Activated CD4-positive, alpha-beta T cell treated with anti-CD3 and anti-CD28 coated beads for 1 hour (primary cell): ENCODE measurements at regions not wholly inside any gene's neighbourhood (a gene's known extent, or its start where the extent isn't known, plus 50 kb on each side); places are given as distances from the start of the nearest gene placed in this dataset.

Source experiments
- DNase-seq: peaks from one replicate; pipeline ENCODE4 v3.0.0-alpha.2; 2020

DNA sequence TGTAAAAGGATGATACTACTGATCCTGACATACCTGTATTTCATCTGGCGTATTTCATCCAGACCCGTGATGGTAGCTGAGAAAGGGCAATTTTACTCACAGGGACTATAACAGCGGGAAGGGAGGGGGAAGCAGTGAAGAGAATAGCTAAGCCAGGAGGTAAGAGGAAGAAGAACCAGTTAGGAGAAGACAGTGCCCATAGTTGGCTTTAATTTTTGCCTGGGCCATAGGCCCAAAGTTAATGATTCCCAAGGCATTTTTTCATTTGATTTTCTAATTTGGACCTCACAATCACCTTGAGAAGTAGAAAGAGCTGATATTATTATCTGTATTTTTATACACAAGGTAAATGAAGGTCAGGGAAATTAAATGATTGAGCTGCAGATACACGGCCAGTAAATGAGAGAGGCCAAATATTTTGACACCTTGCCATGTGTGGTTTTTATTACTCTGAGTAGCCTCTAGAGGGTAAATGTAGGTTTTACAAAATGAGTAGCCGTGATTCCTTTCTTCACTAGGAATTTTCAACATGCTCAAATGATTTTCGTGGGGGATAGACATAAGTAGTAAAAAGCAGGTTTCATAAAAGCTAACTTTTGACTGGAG lies 382.2 kb downstream of the FUT8 start:
- DNase-seq, result no peak

DNA sequence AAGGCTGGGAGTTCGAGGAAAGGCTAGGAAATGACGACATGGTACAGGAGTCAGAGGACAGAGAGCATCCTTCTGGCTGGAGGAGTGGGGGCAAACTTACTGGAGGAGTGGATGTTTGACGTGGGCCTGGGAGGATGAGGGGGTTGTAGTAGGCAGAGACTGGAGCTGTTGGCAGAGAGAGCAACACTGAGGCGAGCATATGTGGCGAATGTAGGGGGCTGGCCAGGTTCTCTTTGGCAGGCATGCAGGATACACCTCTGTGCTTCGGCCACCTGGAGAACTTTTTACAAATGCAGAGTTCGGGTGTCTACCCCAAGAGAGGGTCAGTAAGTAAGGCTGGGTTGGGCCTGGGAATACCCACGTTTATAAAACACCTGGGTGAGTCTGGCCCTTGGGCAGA lies 385.7 kb downstream of the FUT8 start:
- no peak for DNase-seq

DNA sequence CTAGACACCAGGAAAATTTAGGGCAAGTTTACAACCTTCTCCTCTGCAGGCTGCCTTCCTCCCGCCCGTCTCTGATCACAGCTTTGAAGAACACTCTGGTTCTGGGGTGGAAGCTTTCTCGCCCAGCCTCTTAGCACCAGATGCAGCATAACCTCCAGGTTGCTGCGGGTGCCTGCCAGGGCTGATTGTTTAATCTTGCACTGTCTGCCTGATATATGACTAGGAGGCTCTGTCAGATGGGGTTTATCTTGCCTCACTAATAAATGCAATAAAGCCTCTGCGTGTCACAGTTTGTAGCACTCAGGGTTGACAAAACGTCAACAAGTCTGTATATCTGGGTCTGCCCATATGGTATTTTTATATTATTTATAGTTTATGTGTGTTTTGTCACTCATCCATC lies 388.2 kb downstream of the FUT8 start:
- DNase-seq, result no peak

DNA sequence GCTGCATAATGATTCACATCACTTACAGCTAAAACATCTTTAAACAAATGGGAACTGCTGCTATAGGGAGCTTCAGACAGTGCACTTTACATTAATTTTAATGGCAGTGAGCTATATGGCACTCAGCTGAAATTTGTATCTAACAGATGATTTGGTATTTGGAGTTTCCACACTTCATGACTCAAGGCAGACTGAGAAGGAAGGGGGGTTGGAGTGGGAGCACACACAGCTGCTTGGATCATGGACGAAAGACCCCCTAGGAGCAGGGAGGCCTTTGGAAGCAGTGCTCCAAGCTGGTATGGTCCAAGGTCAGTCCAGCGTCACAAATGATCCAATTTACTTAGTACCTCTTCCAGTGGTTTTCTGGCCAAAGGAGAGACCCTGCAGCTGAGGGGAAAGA lies 389.7 kb downstream of the FUT8 start:
- DNase-seq, result no peak

DNA sequence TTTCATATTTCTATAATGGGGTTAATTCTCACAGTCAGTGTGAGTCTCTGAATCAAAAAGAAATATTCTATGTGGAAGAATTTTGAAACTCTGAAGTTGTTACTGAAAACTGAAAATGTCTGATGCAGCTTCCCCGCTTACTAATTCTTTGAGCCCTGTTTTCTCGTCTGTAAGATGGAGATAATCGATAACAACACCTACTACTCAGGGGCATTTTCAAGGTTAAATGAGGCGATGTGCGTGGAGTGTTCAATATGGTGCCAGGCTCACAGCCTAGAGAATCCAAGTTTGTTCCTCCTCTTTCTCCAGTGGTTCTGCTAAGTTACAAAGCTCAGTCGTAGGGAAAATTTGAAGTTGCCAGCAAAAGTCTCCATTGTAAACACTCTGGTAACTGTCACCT lies 391.4 kb downstream of the FUT8 start:
- DNase-seq, result no peak

DNA sequence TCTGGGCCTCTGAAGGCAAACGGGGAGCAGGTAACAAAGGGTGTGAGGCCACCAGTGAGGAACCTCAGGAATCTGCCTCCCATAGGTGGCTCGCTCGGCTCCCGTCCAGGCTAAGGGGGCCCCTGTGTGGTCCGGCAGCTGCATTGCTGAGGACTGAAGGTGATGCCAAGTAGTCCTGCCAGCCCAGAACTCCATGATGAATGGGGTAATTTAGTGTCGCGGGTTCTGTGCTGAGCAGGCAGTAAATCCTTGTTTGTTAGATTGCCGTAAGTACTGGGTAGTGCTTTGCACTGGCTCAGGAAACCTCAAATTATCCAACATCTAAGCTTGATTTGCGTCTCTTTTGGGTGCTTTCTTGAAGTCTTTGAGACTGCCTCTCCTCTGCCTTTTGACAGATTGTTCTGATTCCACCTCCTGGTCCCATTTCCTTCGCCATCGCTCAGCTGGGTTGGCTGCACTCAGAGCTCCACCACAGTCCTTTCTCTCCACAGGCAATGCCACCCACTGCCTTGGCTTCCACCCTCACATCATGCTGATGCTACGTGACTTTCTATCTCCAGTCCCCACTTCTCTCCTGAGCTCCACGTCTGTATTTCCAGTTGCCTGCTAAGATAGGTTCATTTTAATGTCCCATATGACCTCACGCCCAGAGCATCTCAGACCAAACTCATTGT lies 392.0 kb downstream of the FUT8 start:
- DNase-seq, result no peak

DNA sequence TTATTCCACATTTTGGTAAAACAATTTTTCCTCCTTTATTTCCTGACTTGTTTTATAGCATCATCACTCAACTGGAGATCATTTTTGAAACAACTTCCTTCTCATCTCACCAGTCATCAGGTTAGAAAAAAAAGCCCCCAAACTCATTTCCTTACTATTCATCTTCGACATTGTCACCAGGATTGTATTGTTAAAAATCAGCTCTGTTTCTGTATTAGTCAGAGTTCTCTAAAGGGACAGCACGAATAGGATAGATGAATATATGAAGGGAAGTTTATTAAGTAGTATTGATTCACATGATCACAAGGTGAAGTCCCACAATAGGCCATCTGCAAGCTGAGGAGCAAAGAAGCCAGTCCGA lies 392.6 kb downstream of the FUT8 start:
- DNase-seq, result no peak

DNA sequence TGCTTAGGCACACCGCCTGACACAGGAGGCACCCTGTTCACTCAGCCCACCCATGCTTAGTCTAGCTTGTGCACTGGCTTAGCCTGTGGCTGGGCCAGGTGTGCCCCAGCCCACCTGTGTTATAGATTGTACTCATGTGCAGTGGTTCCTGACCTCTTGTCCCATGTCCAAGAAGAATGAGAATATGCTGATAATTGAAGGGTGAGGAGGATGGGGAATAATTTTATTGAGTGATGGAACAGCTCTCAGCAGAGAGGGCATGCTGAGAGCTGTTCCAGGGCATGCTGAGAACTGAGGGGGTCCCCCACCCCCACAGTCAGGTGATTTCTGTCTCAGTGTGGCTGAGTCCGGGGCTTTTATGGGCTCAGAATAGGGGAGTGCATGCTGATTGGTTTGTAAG lies 395.9 kb downstream of the FUT8 start:
- no peak for DNase-seq

DNA sequence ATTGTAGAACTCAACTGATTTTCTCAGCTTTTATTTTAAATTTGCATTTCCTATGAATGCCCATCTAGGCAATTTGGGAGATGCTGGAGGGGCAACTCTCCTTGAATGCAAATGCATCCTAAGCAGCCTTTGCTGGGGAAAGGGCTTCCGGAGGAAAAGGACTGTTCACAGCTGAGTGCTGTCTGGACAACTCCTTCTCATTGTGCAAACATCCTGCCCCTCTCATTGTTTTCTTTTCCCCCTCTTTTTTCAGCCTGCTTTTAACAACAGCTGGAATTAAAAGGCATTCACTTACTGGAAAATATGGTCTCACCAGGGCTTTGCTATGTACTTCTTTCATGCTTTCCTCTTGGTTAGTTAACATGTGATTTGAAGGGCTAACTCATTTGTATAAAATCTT lies 397.8 kb downstream of the FUT8 start:
- DNase-seq, result no peak

DNA sequence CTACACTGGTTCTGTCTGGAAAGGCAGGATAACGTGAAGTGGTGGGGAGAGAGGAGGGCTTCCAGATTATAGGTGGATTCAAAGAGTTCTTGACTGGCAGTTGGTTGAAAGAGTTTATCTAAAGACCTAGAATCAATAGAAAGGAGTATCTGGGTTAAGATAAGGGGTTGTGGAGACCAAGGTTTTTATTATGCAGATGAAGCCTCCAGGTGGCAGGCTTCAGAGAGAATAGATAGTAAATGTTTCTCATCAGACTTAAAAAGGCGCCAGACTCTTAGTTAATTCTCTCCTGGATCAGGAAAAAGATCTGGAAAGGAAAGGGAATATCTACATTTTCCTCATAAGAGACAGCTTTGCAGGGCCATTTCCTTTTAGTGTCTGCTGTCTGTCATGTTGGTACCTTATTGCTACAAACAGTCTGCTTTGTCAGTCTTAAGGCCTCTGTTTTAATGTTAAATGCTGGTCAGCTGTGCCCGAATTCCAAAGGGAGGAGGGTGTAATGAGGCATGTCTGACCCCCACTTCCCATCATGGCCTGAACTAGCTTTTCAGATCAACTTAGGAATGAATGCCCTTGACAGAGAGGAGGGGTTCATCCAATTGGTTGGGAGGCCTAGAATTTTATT lies 401.3 kb downstream of the FUT8 start:
- no peak for DNase-seq

DNA sequence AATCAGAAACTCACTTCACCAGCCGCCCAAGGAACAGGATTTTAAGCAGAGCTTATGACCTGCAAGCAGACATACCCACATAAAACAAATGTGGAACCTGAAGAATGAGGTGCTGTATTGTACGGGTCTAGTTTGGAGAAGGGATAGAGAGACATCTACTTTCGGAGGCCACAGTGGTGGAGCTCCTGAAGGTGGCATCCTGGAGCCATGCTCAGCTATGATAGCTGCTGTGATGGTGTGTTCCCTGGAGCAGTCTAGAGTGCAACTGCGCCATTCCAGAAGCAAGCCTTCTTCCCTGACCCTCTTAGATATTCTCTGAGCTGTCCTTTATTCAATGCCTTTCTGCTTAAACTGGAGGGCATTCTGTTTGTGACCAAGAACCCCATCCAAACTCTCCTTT lies 402.6 kb downstream of the FUT8 start:
- no peak for DNase-seq

DNA sequence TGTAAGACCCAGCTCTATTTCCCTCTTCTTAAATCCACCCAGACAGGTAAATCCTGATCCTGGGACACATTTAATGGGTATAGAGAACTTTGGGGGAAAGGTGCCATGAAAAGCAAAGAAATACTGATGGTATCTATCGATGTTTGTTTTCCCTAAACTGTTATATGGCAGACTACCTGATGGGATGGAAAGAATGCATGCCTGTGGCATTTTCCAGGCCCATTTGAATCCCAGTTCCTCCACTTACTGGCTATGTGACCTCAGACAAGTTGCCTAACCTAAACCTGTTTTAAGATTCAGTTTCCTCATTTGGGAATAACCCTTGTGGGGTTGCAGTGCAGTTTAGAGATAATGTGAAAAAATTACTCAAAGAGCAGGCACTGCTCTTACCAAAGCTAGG lies 404.5 kb downstream of the FUT8 start:
- DNase-seq, result no peak

DNA sequence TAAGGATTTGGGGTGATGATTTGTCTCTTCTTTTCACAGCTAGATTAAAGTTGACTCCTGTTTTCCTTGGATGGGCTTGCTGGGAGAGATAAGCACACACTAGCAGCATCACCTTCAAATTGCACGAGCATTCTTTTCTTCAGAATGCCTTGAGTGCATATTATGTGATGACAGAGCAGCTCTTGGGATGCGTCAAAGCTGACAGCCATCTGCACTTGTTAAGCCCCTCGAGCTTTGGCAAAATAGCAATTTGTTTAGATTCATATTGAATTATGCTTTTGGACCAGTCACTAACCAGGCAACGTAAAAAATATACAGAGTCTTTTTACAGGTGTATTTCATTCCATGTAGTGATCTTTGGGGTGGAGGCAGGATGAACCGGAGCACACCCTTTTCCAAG lies 407.0 kb downstream of the FUT8 start:
- no peak for DNase-seq

DNA sequence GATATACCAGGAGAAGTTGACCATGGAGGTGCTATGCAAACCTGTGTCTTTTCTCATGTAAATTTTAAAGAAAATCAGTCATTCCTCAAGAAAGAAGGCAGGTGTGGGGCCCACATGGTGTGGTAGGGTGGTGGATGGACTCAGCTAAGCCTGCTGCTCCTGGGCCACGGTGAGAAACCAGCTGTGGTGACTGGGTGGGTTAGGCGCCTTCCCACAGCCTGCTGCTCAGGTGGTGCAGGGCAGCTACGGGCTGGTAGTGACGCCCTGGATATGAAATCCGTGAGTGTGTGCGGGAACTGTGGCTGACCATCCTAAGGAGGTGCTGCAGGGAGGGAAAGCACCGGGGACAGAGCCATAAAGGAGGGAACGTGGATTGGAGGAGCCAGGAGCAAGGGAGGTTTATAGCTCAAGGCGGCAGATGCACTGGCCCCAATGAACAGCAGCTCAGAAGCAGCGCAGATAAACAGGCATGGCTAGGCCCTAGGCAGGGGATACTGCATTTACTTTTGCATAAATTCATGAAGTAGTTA lies 408.8 kb downstream of the FUT8 start:
- no peak for DNase-seq

DNA sequence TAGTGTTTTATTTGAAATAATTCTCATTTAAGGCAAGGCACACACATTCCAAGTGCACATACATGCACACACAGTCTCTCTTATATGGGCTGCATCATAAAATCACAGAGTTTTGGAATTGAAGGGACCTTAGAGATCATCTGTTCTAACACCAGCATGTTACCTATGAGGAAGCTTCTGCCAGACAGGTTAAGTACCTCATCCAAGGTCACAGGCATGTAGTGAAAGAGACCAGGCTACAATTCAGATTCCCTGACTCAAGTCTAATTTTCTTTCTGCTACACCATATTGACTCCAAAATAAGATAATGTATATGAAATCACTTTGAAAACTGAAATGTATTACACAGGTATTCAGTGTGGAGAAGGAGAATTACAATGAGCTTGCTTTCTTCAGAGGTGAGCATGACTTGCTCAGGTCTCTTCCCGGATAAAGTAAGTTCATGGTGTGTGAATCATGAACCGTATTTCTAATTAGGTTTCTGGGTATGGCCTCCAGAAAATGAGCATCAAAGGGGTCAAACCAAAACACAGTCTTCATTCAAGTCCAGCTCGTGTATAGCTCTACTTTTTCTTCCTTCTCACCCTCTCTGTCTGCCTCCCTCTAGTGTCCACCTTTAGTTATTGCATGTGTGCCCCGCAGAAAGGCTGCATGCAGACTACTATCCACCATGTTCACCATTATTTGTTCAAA lies 411.9 kb downstream of the FUT8 start:
- peak; percentile 40 for DNase-seq

DNA sequence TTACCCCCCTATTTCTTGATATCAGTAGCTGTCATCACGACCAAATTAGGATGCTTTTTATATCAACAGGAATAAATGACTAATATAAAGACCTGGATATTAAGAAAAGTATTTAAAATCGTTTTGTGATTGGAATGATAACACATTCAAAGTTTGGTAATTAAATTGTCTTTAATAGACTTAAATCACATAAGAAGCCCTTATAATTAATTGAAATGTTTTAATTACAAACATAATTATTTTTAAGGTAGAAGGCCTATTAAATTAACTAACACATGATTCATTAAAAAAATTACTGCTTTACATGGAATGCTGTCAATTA lies 412.4 kb downstream of the FUT8 start:
- no peak for DNase-seq

DNA sequence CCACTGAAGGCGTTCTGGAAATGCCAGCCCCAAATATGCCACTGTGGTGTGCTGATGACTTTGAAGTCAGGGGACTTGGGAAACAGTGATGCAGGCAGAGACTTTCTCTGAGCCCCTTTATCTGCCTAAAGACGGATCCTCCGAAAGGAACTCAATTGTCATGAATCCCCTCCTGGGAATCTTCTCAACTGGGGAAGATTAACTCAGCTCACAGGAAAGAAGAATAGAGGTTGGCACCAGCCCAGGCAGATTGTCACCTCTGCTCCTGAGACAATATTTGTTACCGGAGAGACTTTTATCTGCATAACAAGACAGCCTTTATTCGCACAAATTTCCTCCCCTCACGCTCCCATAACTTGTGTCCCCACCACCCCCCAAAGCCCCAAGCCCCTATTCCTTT lies 414.4 kb downstream of the FUT8 start:
- no peak for DNase-seq

DNA sequence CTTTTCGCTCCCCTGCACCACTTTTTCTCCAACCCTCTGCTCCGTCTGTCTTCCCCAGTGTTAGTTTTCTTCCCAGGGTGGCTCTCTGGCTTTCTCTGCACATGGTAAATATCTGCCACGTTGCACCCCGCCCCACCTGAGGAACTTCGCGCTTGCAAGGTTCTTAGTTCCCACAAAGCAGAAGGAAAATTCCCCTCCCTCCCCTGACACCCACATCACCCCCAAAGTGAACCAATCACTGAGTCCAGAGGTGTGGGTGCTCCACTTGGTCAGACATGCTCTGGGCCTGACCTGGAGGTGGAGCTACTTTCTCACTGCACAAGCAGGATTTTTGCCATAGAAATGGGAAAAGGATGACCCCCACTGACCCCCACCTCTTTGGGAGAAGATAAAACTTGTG lies 415.0 kb downstream of the FUT8 start:
- DNase-seq, result no peak

DNA sequence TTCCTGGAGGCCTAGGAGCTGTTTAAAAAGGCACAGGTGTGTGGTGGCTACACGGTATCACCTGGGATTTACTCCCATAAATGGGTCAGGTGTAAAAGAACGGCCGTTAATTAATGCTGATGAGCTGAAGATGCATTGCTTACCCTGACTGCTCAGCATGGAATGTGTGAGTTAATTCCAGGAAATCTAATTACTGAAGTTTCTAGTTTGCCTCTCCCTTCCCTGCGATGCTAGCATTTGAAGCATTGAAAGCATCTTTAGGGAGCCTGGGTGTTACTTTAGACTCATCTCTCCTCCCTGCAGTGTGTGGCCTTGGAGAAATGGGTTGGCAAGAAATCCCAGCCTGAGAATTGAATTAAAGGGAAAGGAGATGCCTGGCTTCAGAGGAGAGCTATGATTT lies 415.9 kb downstream of the FUT8 start:
- DNase-seq, result no peak

DNA sequence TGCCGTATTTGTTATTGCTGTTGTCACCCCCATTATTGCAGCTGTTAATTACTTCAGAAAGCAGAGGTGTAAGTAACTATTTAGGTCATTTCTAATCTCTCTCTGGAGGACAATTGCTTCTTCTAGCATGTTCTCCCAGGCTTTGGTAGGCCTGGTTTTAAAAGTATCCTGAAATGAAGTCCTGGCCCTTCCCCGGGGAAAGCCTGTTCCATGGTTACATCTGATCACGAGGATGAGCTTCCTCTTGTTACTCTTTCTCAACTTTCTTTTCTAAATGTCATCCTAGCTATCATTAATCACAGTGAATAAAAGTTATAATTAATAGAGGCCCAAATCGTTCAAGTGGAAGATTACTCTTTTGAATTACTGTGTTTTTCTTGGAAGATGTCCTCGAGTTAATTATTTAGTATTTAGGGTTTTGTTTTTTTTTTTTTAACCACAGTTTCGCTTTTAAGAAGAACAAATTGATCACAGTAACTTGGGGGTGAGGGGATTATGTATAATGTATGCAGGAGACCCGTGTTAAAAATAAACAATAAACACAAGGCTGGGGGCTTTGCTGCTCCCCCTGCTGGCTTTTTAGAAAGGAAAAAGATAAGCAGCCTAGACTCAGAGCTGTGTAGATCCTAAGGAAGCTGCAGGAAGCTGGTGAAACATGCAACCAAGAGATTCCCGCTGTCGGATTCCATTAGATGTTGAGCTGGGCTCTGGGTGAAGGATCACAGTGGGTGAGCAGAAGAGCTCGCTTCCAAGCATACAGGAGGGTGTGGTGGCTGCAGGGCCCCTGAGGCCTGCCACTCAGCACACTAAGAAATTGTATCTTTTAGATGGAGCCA lies 420.1 kb downstream of the FUT8 start:
- DNase-seq, result no peak

DNA sequence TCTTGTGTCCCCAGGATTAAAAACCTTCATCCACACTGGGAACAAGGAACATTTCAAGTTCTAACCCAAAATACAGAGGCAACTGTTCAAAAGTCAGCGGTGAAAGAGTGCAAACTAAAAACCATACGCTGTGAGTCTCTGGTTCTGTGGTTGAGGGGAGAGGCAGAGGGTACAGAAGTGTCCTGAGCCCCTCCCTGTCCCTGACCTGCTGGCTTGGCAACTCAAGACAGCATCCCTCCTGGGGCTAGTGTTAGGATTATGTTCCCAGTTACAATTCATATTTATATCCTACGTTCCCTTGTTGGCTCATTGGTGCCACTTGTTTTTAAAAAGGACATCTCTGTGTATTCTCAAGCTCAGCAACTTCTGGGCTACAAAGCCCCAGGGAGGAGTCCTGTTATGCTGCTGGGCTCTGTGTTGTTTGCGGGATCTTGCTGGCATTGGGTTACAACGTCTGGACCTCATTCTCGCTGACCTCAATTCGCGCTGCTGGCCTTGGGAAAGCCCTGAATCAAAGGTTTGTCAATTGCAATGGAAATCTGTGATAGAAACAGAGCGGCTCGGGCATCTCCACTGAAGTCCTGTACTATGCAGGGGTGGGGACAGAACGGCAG lies 420.8 kb downstream of the FUT8 start:
- DNase-seq, result no peak

DNA sequence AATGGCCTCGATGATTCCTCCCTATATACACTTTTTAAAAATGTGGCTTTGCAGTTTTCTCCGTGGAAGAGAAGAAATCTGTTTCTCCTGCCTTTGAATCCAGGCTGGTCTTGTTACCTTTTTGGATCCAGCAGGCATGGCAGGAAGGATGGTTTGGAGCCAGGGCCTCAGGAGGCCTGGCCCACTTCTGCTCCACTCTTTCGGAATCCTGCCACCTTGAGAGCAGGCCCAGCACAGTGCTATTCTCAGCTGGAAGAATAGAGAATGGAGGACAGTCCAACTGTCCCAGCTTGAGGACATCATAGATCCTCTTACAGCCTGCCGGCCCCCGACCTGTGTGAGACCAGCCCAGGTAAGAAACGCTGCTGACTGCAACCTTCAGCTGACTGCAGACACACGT lies 421.5 kb downstream of the FUT8 start:
- no peak for DNase-seq

DNA sequence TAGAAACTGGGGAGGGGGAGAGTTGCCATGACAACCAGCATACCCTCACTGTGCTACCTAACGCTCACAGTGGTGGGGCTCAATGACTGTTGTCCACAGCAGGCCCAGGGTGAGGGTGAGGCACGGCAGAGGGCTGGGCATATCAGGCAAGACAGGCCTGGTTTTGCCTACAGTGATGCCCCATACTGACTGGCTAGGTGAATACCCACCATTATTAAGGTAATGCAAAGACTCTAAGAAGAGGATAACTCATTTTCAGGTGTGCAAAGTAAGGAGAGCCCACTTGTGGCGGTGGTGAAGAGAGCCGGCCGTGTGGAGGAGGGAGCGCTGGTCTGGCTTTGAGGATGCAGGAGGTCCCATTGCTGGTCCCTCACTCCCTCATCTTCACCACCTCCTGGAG lies 422.3 kb downstream of the FUT8 start:
- DNase-seq, result no peak
